GM23338 (cell line): ENCODE measurements at regions not wholly inside any gene's neighbourhood (a gene's known extent, or its start where the extent isn't known, plus 50 kb on each side); places are given as distances from the start of the nearest gene placed in this dataset.

Experiments used
- ATAC-seq: fragments of 200-7000 bp; cut with Tn5 transposase; 3 replicates; pipeline ENCODE4 v1.9.1; 2020
- DNase-seq: peaks from one replicate; pipeline ENCODE4 v3.0.0-alpha.2; 2015; ENCODE audit warnings: low spot score
- H2AFZ ChIP-seq: fragments of 200-600 bp; sonication (generic); 2 replicates; pipeline ENCODE4 v1.8.0; 2016; ENCODE audit warnings: antibody characterized with exemption, mild to moderate bottlenecking, moderate library complexity
- H3F3A ChIP-seq: fragments of 200-600 bp; sonication (generic); replicated peaks from 2 replicates; pipeline ENCODE4 v1.8.0; 2017; ENCODE audit warnings: antibody characterized with exemption, mixed run types, low read depth
- H3K27ac ChIP-seq: fragments of 200-600 bp; sonication (generic); 2 replicates; pipeline ENCODE4 v1.6.1; 2016; ENCODE audit warnings: low read depth
- H3K27me3 ChIP-seq: fragments of 200-600 bp; sonication (generic); 2 replicates; pipeline ENCODE4 v1.8.0; 2016; ENCODE audit warnings: mild to moderate bottlenecking, mixed run types, moderate library complexity; ENCODE audit not compliant: insufficient read depth
- H3K36me3 ChIP-seq: fragments of 200-600 bp; sonication (generic); 2 replicates; pipeline ENCODE4 v1.8.0; 2016; ENCODE audit warnings: mild to moderate bottlenecking; ENCODE audit not compliant: insufficient read depth
- H3K4me1 ChIP-seq: fragments of 200-600 bp; sonication (generic); 2 replicates; pipeline ENCODE4 v1.8.0; 2016; ENCODE audit warnings: mild to moderate bottlenecking, moderate library complexity; ENCODE audit not compliant: insufficient read depth
- H3K4me2 ChIP-seq: fragments of 200-600 bp; sonication (generic); 2 replicates; pipeline ENCODE4 v1.7.1; 2017; ENCODE audit warnings: mixed run types
- H3K4me3 ChIP-seq: fragments of 200-600 bp; sonication (generic); 2 replicates; pipeline ENCODE4 v1.6.1; 2016; ENCODE audit warnings: mixed run types
- H3K79me2 ChIP-seq: fragments of 200-600 bp; sonication (generic); replicated peaks from 2 replicates; pipeline ENCODE4 v1.8.0; 2017; ENCODE audit warnings: mild to moderate bottlenecking; ENCODE audit not compliant: insufficient read depth
- H3K9me2 ChIP-seq: fragments of 200-600 bp; sonication (generic); 2 replicates; pipeline ENCODE4 v1.8.0; 2017; ENCODE audit not compliant: insufficient read depth
- H4K20me1 ChIP-seq: fragments of 200-600 bp; sonication (generic); replicated peaks from 2 replicates; pipeline ENCODE4 v1.8.0; 2017; ENCODE audit warnings: mild to moderate bottlenecking; ENCODE audit not compliant: insufficient read depth
- H3K27ac Mint-ChIP-seq: 2 replicates; pipeline ENCODE4 v1.8.0; 2020; ENCODE audit warnings: inconsistent platforms, mild to moderate bottlenecking, moderate library complexity, mixed read lengths
- H3K27me3 Mint-ChIP-seq: 3 replicates; pipeline ENCODE4 v1.8.0; 2022; ENCODE audit warnings: low read depth, mild to moderate bottlenecking, moderate library complexity, mixed read lengths, inconsistent platforms; ENCODE audit not compliant: insufficient read depth, poor library complexity
- H3K36me3 Mint-ChIP-seq: 3 replicates; pipeline ENCODE4 v1.8.0; 2021; ENCODE audit warnings: low read depth, mild to moderate bottlenecking, inconsistent platforms, moderate library complexity, mixed read lengths
- H3K4me1 Mint-ChIP-seq: 3 replicates; pipeline ENCODE4 v1.8.0; 2020; ENCODE audit warnings: mild to moderate bottlenecking, inconsistent platforms, mixed read lengths
- H3K4me3 Mint-ChIP-seq: 3 replicates; pipeline ENCODE4 v1.8.0; 2021; ENCODE audit warnings: moderate library complexity, mild to moderate bottlenecking, inconsistent platforms, mixed read lengths
- H3K9me3 Mint-ChIP-seq: 3 replicates; pipeline ENCODE4 v1.8.0; 2020; ENCODE audit warnings: moderate library complexity, mild to moderate bottlenecking, inconsistent platforms, mixed read lengths
- CREB1 ChIP-seq: fragments of 250-450 bp; sonication (Bioruptor Pico); IDR thresholded peaks from 2 replicates; pipeline ENCODE4 v1.5.0; 2020; ENCODE audit warnings: low read depth, mild to moderate bottlenecking, moderate library complexity
- EZH2phosphoT487 ChIP-seq: fragments of 200-600 bp; sonication (generic); IDR thresholded peaks from one replicate; pipeline ENCODE4 v1.8.1; 2018; ENCODE audit warnings: antibody characterized with exemption; ENCODE audit not compliant: unreplicated experiment
- ZNF114 ChIP-seq: fragments of 250-450 bp; sonication (Bioruptor Pico); IDR thresholded peaks from 2 replicates; pipeline ENCODE4 v1.5.0; 2020; ENCODE audit warnings: mild to moderate bottlenecking, moderate library complexity
- ZNF462 ChIP-seq: fragments of 250-450 bp; sonication (Bioruptor Pico); IDR thresholded peaks from 2 replicates; pipeline ENCODE4 v1.5.0; 2020; ENCODE audit warnings: mild to moderate bottlenecking, moderate library complexity
- TF ChIP-seq, protein P1 (sequence below): IDR thresholded peaks from one replicate; pipeline ENCODE4 v1.6.1; 2018; ENCODE audit warnings: antibody characterized with exemption; ENCODE audit not compliant: unreplicated experiment
- TF ChIP-seq, protein P2 (sequence below): IDR thresholded peaks from 2 replicates; pipeline ENCODE4 v1.6.1; 2016; ENCODE audit warnings: antibody characterized with exemption

DNA sequence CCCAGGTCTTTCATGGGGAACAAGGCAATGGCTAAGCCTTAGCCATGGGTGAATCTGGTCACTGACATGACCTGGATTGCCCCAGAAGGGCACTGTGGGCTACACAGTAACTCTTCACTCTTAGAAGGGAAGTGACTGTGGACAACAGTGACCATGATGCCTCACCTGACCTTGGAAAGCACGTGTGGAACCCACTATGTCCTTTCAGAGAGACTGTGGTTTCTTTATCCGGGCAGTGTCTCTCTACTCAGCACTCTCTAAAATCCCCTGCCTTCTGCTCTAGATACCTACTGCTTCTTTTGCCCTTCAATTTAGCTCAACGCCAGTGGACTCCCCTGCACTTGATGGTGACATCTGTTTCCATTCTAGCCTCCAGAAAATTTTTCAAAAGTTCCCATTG is 66.1 kb upstream of the ANKFN1 start:
- Mint-ChIP-seq H3K9me3 (peaks cover 5% of the 10 kb centered on the region; the same call in 2 of the 3 replicates), H3K4me3 (no peak overlapping the region), H3K27ac (no peak overlapping the region), H3K27me3 (no peaks in the 10 kb centered on the region), H3K4me1 (peaks cover 4% of the 10 kb centered on the region; the same call in 1 of the 3 replicates), H3K36me3 (no peaks in the 10 kb centered on the region)
- TF ChIP-seq, protein P1, sequence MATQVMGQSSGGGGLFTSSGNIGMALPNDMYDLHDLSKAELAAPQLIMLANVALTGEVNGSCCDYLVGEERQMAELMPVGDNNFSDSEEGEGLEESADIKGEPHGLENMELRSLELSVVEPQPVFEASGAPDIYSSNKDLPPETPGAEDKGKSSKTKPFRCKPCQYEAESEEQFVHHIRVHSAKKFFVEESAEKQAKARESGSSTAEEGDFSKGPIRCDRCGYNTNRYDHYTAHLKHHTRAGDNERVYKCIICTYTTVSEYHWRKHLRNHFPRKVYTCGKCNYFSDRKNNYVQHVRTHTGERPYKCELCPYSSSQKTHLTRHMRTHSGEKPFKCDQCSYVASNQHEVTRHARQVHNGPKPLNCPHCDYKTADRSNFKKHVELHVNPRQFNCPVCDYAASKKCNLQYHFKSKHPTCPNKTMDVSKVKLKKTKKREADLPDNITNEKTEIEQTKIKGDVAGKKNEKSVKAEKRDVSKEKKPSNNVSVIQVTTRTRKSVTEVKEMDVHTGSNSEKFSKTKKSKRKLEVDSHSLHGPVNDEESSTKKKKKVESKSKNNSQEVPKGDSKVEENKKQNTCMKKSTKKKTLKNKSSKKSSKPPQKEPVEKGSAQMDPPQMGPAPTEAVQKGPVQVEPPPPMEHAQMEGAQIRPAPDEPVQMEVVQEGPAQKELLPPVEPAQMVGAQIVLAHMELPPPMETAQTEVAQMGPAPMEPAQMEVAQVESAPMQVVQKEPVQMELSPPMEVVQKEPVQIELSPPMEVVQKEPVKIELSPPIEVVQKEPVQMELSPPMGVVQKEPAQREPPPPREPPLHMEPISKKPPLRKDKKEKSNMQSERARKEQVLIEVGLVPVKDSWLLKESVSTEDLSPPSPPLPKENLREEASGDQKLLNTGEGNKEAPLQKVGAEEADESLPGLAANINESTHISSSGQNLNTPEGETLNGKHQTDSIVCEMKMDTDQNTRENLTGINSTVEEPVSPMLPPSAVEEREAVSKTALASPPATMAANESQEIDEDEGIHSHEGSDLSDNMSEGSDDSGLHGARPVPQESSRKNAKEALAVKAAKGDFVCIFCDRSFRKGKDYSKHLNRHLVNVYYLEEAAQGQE, result no peak
- TF ChIP-seq, protein P2, sequence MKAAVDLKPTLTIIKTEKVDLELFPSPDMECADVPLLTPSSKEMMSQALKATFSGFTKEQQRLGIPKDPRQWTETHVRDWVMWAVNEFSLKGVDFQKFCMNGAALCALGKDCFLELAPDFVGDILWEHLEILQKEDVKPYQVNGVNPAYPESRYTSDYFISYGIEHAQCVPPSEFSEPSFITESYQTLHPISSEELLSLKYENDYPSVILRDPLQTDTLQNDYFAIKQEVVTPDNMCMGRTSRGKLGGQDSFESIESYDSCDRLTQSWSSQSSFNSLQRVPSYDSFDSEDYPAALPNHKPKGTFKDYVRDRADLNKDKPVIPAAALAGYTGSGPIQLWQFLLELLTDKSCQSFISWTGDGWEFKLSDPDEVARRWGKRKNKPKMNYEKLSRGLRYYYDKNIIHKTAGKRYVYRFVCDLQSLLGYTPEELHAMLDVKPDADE, result no peak
- TF ChIP-seq EZH2phosphoT487, result no peak
- TF ChIP-seq CREB1 (CRISPR knock-in tag), result no peak
- TF ChIP-seq ZNF114 (CRISPR knock-in tag), result no peak
- no peak for TF ChIP-seq ZNF462 (CRISPR knock-in tag)
- ATAC-seq, result no peak
- no peak overlapping the region for H3K27ac ChIP-seq
- H3K4me1 ChIP-seq, result no peaks in the 10 kb centered on the region
- no peaks in the 10 kb centered on the region for H3K27me3 ChIP-seq
- H3K9me2 ChIP-seq, result no peaks in the 10 kb centered on the region
- H3K79me2 ChIP-seq, result no peaks in the 10 kb centered on the region
- no peak overlapping the region for H3K4me3 ChIP-seq
- no peak overlapping the region for H3K4me2 ChIP-seq
- no peaks in the 10 kb centered on the region for H3F3A ChIP-seq
- no peaks in the 10 kb centered on the region for H4K20me1 ChIP-seq
- no peak overlapping the region for H2AFZ ChIP-seq
- H3K36me3 ChIP-seq, result no peaks in the 10 kb centered on the region
- no peak for DNase-seq
